Activated CD4-positive, alpha-beta T cell treated with anti-CD3 and anti-CD28 coated beads, Interleukin-2, amount 50 U/mL, for 1 hour (primary cell): ENCODE measurements at regions not wholly inside any gene's neighbourhood (a gene's known extent, or its start where the extent isn't known, plus 50 kb on each side); places are given as distances from the start of the nearest gene placed in this dataset.

Source experiments
- DNase-seq: peaks from one replicate; pipeline ENCODE4 v3.0.0-alpha.2; 2020

- DNase-seq = no peak
Measured at GRCh38 chr12:27382924-27383323, 50.3 kb downstream of the BMAL2 start.

GRCh38 chr12:27383429-27384260, 51.0 kb downstream of the BMAL2 start:
- peak; percentile 43 for DNase-seq

DNA sequence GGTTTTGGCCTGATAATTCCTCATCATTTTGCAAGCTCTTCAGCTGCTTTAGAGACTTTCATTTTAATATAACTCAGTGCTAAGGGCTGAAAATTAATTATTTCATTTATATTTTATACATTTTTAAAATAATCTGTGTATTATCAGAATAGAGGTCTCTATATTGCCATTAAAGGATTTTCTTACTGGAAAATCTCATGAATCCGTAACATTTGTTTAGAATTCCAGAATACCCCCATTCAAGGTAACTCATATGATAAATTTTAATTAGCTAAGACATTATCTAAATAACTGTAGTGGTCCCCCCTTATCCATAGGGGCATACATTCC, 51.6 kb downstream of the BMAL2 start:
- no peak for DNase-seq

DNA sequence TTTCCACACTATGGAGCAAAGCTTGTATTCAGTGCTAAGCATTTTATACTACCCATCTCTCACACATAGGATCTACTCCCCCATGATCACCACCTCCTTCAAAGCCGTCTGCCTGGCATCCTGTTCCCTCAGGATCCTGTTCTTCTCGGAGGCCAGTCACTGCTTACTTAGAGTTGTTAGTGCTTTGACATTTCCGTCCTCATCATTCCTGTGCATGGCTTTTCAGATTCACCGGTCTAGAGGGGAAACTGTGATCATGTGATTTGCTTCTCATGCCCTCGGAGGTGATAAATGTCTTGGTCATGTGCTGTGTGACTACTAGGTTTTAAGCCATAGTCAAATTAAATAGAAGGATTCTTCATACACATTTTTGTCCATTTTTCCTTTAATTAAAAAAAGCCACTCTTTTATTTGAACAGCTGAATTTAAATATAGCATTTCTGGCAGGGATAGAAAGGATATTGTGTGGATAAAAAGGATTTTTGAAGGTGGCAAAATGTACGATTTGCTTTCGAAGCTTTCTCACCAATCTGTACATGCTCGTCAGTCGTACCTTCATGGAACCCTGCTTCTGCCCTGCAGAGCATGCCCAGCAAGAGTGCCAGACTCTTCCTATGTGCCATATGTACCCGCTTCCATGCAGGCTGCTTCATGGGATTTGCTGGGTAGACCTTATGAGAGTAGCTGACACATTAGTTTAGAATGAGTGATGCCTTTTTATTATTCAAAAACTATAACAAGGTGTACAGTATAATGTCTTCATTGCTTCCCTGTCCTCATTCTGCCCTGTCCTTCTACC, 53.3 kb downstream of the BMAL2 start:
- no peak for DNase-seq

DNA sequence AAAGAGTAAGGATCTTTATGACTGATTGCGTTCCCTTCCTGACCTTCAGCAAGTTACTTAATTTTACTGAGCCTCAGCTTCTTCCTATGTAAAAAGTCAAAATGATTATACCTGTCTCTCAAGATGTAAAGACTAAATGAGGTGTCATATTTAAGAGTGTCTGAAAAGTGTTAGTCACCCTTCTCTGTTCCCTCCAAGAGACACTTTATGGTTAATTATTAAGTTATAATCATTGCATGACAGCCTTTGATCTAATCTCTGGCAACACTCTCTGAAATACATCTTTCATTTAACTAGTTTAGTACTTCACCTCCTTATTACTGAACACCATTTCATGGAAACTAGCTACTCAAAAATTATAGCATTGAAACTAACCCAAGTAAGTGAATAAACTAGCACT, 54.8 kb downstream of the BMAL2 start:
- no peak for DNase-seq

DNA sequence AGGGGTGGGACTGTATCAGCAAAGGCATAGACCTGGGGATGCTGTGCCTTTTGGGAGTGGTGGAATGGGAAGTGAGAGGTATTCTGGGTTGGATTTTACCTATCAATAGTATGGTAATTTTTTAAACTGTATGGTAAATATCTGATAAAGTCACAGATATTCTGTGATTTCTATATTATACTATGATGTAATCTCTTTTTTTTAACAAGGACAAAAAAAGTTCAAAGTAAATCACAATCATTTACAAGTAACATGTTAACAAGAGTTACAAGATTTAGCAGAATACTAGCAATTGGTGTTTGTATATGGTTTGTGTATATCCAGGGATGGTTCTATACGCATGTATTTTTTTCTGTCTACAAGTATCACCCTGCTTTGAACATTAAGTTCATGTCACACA, 56.0 kb downstream of the BMAL2 start:
- no peak for DNase-seq

GRCh38 chr12:27394676-27395075, 51.9 kb upstream of the SMCO2 start:
- no peak for DNase-seq

- DNase-seq = no peak
Measured at GRCh38 chr12:27396216-27396815, 50.2 kb upstream of the SMCO2 start.
